SK-N-SH (cell line): ENCODE measurements at regions not wholly inside any gene's neighbourhood (a gene's known extent, or its start where the extent isn't known, plus 50 kb on each side); places are given as distances from the start of the nearest gene placed in this dataset.

Experiments used
- CTCF ChIA-PET: fragments of 300-600, 350-600 bp; formaldehyde crosslinking; extraction: SDS; loops from one replicate; lab custom pipeline; 2021; lab: Yijun Ruan, JAX
- POLR2A ChIA-PET: fragments of 350-600 bp; sonication (Branson Sonifier 250); formaldehyde crosslinking; extraction: SDS; loops from one replicate; lab custom pipeline; 2020; ENCODE audit warnings: antibody characterized with exemption, inconsistent platforms; lab: Yijun Ruan, JAX
- DNase-seq: peaks from one replicate; pipeline ENCODE4 v3.0.0; 2012
- H2AFZ ChIP-seq: fragments of 200-600 bp; sonication (generic); 2 replicates; pipeline ENCODE4 v1.8.1; 2016; ENCODE audit warnings: antibody characterized with exemption, mild to moderate bottlenecking, low read depth
- H3F3A ChIP-seq: fragments of 200-600 bp; sonication (generic); replicated peaks from 2 replicates; pipeline ENCODE3; 2016; ENCODE audit warnings: antibody characterized with exemption, mild to moderate bottlenecking; ENCODE audit not compliant: insufficient read depth
- H3K27ac ChIP-seq, 2 experiments: fragments of 200-500 bp in 1 of 2; fragments of 200-600 bp in 1 of 2; sonication (Bioruptor generic) in 1 of 2; sonication (generic), shearing (Covaris generic) in 1 of 2; 2 replicates each; pipeline versions ENCODE4 v1.5.1 to v1.6.1; 2014 to 2016; ENCODE audit warnings: low read depth in 2 of 2, inconsistent platforms in 1 of 2, low read length in 1 of 2, mild to moderate bottlenecking in 1 of 2, mixed read lengths in 1 of 2
- H3K27me3 ChIP-seq: fragments of 200-600 bp; sonication (generic), shearing (Covaris generic); 2 replicates; pipeline ENCODE4 v1.6.1; 2016; ENCODE audit warnings: mixed run types; ENCODE audit not compliant: insufficient read depth
- H3K36me3 ChIP-seq, 2 experiments: fragments of 200-500 bp in 1 of 2; fragments of 200-600 bp in 1 of 2; sonication (Bioruptor generic) in 1 of 2; sonication (generic) in 1 of 2; replicated peaks in 1 of 2; 2 replicates each; pipeline versions ENCODE3 to v1.5.1; 2014 to 2016; ENCODE audit warnings: low read length in 1 of 2, mild to moderate bottlenecking in 1 of 2; ENCODE audit not compliant: insufficient read depth in 2 of 2, control insufficient read depth in 1 of 2
- H3K4me1 ChIP-seq, 2 experiments: fragments of 200-500 bp in 1 of 2; fragments of 200-600 bp in 1 of 2; sonication (Bioruptor generic) in 1 of 2; sonication (generic), shearing (Covaris generic) in 1 of 2; 2 replicates each; pipeline versions ENCODE4 v1.5.1 to v1.6.1; 2014 to 2016; ENCODE audit warnings: low read depth in 1 of 2, low read length in 1 of 2, mixed run types in 1 of 2; ENCODE audit not compliant: insufficient read depth in 2 of 2, control insufficient read depth in 1 of 2
- H3K4me2 ChIP-seq: fragments of 200-600 bp; sonication (generic), shearing (Covaris generic); 2 replicates; pipeline ENCODE4 v1.6.1; 2017; ENCODE audit warnings: mixed run types
- H3K4me3 ChIP-seq, 2 experiments: fragments of 200-500 bp in 1 of 2; fragments of 200-600 bp in 1 of 2; sonication (Bioruptor generic) in 1 of 2; sonication (generic), shearing (Covaris generic) in 1 of 2; 2 replicates each; pipeline versions ENCODE4 v1.5.1 to v1.8.1; 2014 to 2016; ENCODE audit warnings: low read depth in 2 of 2, inconsistent platforms in 1 of 2, low read length in 1 of 2, mild to moderate bottlenecking in 1 of 2, mixed read lengths in 1 of 2, moderate library complexity in 1 of 2
- H3K79me2 ChIP-seq: fragments of 200-600 bp; sonication (generic); 2 replicates; pipeline ENCODE4 v1.8.1; 2017; ENCODE audit warnings: mild to moderate bottlenecking; ENCODE audit not compliant: insufficient read depth
- H3K9ac ChIP-seq: fragments of 200-600 bp; sonication (generic); 2 replicates; pipeline ENCODE4 v1.6.1; 2017; ENCODE audit warnings: mixed run types
- H3K9me2 ChIP-seq: fragments of 200-600 bp; sonication (generic); 2 replicates; pipeline ENCODE4 v1.6.1; 2017; ENCODE audit warnings: mixed run types
- H3K9me3 ChIP-seq: fragments of 200-600 bp; sonication (generic); 2 replicates; pipeline ENCODE4 v1.6.1; 2017; ENCODE audit warnings: mixed run types, mild to moderate bottlenecking, moderate library complexity
- H4K20me1 ChIP-seq: fragments of 200-600 bp; sonication (generic); 2 replicates; pipeline ENCODE4 v1.6.1; 2017; ENCODE audit warnings: mild to moderate bottlenecking, mixed run types; ENCODE audit not compliant: insufficient read depth
- CTCF ChIP-seq: fragments of 200-600 bp; sonication (generic); IDR thresholded peaks from 2 replicates; pipeline ENCODE4 v1.6.1; 2017; ENCODE audit warnings: antibody characterized with exemption, mild to moderate bottlenecking, moderate library complexity
- EP300 ChIP-seq, 2 experiments: IDR thresholded peaks; 2 replicates each; pipeline versions ENCODE4 v1.4.0 to v1.6.1; 2012; ENCODE audit warnings: borderline replicate concordance in 1 of 2, low read depth in 1 of 2, low read length in 1 of 2
- EZH2phosphoT487 ChIP-seq: fragments of 200-600 bp; sonication (generic); IDR thresholded peaks from 2 replicates; pipeline ENCODE4 v1.6.1; 2017; ENCODE audit warnings: low read depth, mixed run types, mild to moderate bottlenecking, antibody characterized with exemption, moderate library complexity, borderline replicate concordance
- GABPA ChIP-seq: IDR thresholded peaks from 2 replicates; pipeline ENCODE4 v1.4.0; 2012; ENCODE audit warnings: low read depth, mild to moderate bottlenecking
- MAX ChIP-seq: IDR thresholded peaks from 2 replicates; pipeline ENCODE4 v1.4.0; 2012; ENCODE audit warnings: low read depth
- MEF2A ChIP-seq: IDR thresholded peaks from 2 replicates; pipeline ENCODE4 v1.4.0; 2012; ENCODE audit warnings: low read depth, borderline replicate concordance
- NFIC ChIP-seq: IDR thresholded peaks from 2 replicates; pipeline ENCODE4 v1.4.0; 2012; ENCODE audit warnings: borderline replicate concordance
- NRF1 ChIP-seq: IDR thresholded peaks from 2 replicates; pipeline ENCODE4 v1.6.1; 2012; ENCODE audit warnings: low read depth, mild to moderate bottlenecking, low read length
- PBX3 ChIP-seq: IDR thresholded peaks from 2 replicates; pipeline ENCODE4; 2012
- POLR2AphosphoS5 ChIP-seq: IDR thresholded peaks from 2 replicates; pipeline ENCODE4 v1.6.1; 2012; ENCODE audit warnings: low read depth, low read length
- RCOR1 ChIP-seq: fragments of 150-350 bp; IDR thresholded peaks from 2 replicates; pipeline ENCODE4 v1.6.1; 2017; ENCODE audit warnings: antibody characterized with exemption, low read length
- REST ChIP-seq: IDR thresholded peaks from 2 replicates; pipeline ENCODE4 v1.6.1; 2012; ENCODE audit warnings: mild to moderate bottlenecking, low read depth, low read length, moderate library complexity
- RXRA ChIP-seq: IDR thresholded peaks from 2 replicates; pipeline ENCODE4 v1.4.0; 2012; ENCODE audit warnings: low read depth, mild to moderate bottlenecking, borderline replicate concordance
- SIN3A ChIP-seq: IDR thresholded peaks from 2 replicates; pipeline ENCODE4 v1.6.1; 2012; ENCODE audit warnings: low read depth, mild to moderate bottlenecking, low read length, moderate library complexity, borderline replicate concordance
- TCF12 ChIP-seq: IDR thresholded peaks from 2 replicates; pipeline ENCODE4 v1.4.0; 2012
- TEAD4 ChIP-seq: IDR thresholded peaks from 2 replicates; pipeline ENCODE4 v1.4.0; 2012; ENCODE audit warnings: mild to moderate bottlenecking, borderline replicate concordance; ENCODE audit not compliant: insufficient read depth
- YY1 ChIP-seq: IDR thresholded peaks from 2 replicates; pipeline ENCODE4 v1.4.0; 2012; ENCODE audit warnings: low read depth, mild to moderate bottlenecking

GRCh38 chr21:28769683-28770082 is 223.0 kb downstream of the LTN1 start:
- Histone ChIP-seq H3K27ac (peak overlapping the region in 1 of 2 experiments; percentile 24; a peak in 1 of 4 replicates), H3K4me2 (no peak overlapping the region), H4K20me1 (no peaks in the 10 kb centered on the region), H3K9ac (no peak overlapping the region), H2AFZ (no peak overlapping the region), H3K9me2 (no peaks in the 10 kb centered on the region), H3K4me3 (no peak overlapping the region), H3K36me3 (no peaks in the 10 kb centered on the region), H3F3A (peaks cover 4% of the 10 kb centered on the region), H3K79me2 (no peaks in the 10 kb centered on the region), H3K27me3 (no peaks in the 10 kb centered on the region), H3K9me3 (no peaks in the 10 kb centered on the region), H3K4me1 (peaks cover 0 to 4% of the 10 kb centered on the region in 2 experiments; a peak in 2 of 4 replicates)
- peak; percentile 23; the same call in 1 of the 2 replicates for TF ChIP-seq PBX3
- TF ChIP-seq NRF1, result no peak
- DNase-seq, result no peak
- ChIA-PET POLR2A (no interaction called here), CTCF (interaction anchor here (1.0 kb wide), 1 partner anchor 24 kb away, joined by 4 read pairs; no protein-coding TSS in a partner anchor)

GRCh38 chr21:28768753-28769152 is 223.9 kb downstream of the LTN1 start:
- Histone ChIP-seq H3K9ac (no peak overlapping the region), H3K4me1 (peaks cover 0 to 4% of the 10 kb centered on the region in 2 experiments; a peak in 1 of 4 replicates), H3F3A (peaks cover 4% of the 10 kb centered on the region), H3K79me2 (no peaks in the 10 kb centered on the region), H3K27me3 (no peaks in the 10 kb centered on the region), H3K9me3 (no peaks in the 10 kb centered on the region), H4K20me1 (no peaks in the 10 kb centered on the region), H3K4me3 (no peak overlapping the region), H3K4me2 (no peak overlapping the region), H3K36me3 (no peaks in the 10 kb centered on the region), H2AFZ (no peak overlapping the region), H3K9me2 (no peaks in the 10 kb centered on the region), H3K27ac (no peak overlapping the region)
- DNase-seq, result no peak
- ChIA-PET CTCF (no interaction called here), POLR2A (no interaction called here)
- TF ChIP-seq TEAD4, result no peak
- no peak for TF ChIP-seq REST
- no peak for TF ChIP-seq RXRA
- no peak for TF ChIP-seq RCOR1
- TF ChIP-seq YY1, result no peak
- TF ChIP-seq POLR2AphosphoS5, result no peak
- no peak for TF ChIP-seq SIN3A
- TF ChIP-seq MEF2A, result no peak
- TF ChIP-seq NFIC, result no peak
- no peak for TF ChIP-seq CTCF
- no peak for TF ChIP-seq EP300 (IDR thresholded peaks at IDR 0.05; ENCODE audit: borderline replicate concordance in 1 of 2, low read depth in 1 of 2, low read length in 1 of 2)
- TF ChIP-seq EZH2phosphoT487, result no peak
- TF ChIP-seq TCF12, result no peak
- TF ChIP-seq PBX3, result no peak
- no peak for TF ChIP-seq MAX
- TF ChIP-seq GABPA, result no peak
